ENCODE measurements at regions not wholly inside any gene's neighbourhood (a gene's known extent, or its start where the extent isn't known, plus 50 kb on each side); places are given as distances from the start of the nearest gene placed in this dataset.

- TF ChIP-seq, protein P1, sequence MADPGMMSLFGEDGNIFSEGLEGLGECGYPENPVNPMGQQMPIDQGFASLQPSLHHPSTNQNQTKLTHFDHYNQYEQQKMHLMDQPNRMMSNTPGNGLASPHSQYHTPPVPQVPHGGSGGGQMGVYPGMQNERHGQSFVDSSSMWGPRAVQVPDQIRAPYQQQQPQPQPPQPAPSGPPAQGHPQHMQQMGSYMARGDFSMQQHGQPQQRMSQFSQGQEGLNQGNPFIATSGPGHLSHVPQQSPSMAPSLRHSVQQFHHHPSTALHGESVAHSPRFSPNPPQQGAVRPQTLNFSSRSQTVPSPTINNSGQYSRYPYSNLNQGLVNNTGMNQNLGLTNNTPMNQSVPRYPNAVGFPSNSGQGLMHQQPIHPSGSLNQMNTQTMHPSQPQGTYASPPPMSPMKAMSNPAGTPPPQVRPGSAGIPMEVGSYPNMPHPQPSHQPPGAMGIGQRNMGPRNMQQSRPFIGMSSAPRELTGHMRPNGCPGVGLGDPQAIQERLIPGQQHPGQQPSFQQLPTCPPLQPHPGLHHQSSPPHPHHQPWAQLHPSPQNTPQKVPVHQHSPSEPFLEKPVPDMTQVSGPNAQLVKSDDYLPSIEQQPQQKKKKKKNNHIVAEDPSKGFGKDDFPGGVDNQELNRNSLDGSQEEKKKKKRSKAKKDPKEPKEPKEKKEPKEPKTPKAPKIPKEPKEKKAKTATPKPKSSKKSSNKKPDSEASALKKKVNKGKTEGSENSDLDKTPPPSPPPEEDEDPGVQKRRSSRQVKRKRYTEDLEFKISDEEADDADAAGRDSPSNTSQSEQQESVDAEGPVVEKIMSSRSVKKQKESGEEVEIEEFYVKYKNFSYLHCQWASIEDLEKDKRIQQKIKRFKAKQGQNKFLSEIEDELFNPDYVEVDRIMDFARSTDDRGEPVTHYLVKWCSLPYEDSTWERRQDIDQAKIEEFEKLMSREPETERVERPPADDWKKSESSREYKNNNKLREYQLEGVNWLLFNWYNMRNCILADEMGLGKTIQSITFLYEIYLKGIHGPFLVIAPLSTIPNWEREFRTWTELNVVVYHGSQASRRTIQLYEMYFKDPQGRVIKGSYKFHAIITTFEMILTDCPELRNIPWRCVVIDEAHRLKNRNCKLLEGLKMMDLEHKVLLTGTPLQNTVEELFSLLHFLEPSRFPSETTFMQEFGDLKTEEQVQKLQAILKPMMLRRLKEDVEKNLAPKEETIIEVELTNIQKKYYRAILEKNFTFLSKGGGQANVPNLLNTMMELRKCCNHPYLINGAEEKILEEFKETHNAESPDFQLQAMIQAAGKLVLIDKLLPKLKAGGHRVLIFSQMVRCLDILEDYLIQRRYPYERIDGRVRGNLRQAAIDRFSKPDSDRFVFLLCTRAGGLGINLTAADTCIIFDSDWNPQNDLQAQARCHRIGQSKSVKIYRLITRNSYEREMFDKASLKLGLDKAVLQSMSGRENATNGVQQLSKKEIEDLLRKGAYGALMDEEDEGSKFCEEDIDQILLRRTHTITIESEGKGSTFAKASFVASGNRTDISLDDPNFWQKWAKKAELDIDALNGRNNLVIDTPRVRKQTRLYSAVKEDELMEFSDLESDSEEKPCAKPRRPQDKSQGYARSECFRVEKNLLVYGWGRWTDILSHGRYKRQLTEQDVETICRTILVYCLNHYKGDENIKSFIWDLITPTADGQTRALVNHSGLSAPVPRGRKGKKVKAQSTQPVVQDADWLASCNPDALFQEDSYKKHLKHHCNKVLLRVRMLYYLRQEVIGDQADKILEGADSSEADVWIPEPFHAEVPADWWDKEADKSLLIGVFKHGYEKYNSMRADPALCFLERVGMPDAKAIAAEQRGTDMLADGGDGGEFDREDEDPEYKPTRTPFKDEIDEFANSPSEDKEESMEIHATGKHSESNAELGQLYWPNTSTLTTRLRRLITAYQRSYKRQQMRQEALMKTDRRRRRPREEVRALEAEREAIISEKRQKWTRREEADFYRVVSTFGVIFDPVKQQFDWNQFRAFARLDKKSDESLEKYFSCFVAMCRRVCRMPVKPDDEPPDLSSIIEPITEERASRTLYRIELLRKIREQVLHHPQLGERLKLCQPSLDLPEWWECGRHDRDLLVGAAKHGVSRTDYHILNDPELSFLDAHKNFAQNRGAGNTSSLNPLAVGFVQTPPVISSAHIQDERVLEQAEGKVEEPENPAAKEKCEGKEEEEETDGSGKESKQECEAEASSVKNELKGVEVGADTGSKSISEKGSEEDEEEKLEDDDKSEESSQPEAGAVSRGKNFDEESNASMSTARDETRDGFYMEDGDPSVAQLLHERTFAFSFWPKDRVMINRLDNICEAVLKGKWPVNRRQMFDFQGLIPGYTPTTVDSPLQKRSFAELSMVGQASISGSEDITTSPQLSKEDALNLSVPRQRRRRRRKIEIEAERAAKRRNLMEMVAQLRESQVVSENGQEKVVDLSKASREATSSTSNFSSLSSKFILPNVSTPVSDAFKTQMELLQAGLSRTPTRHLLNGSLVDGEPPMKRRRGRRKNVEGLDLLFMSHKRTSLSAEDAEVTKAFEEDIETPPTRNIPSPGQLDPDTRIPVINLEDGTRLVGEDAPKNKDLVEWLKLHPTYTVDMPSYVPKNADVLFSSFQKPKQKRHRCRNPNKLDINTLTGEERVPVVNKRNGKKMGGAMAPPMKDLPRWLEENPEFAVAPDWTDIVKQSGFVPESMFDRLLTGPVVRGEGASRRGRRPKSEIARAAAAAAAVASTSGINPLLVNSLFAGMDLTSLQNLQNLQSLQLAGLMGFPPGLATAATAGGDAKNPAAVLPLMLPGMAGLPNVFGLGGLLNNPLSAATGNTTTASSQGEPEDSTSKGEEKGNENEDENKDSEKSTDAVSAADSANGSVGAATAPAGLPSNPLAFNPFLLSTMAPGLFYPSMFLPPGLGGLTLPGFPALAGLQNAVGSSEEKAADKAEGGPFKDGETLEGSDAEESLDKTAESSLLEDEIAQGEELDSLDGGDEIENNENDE (IDR thresholded peaks at IDR 0.05; ENCODE audit: insufficient replicate concordance, low read length): no peak
- TF ChIP-seq EGR1 (IDR thresholded peaks at IDR 0.05; ENCODE audit: borderline replicate concordance, low read depth, low read length) (no peak), CBX5 (IDR thresholded peaks at IDR 0.05; ENCODE audit: low read depth, low read length) (no peak), RBBP5 (IDR thresholded peaks at IDR 0.05; ENCODE audit: borderline replicate concordance, low read depth, low read length) (no peak)
Observed at GRCh38 chr2:64722291-64723044, 68.8 kb upstream of the SERTAD2 start (continued).

Data from H1 (cell line).